CD4-positive, alpha-beta T cell (primary cell): ENCODE measurements at regions not wholly inside any gene's neighbourhood (a gene's known extent, or its start where the extent isn't known, plus 50 kb on each side); places are given as distances from the start of the nearest gene placed in this dataset.
"Not testable (repeated sequence)": the region's sequence is repeated elsewhere in the genome, so short reads cannot be mapped to it uniquely, and the experiment has no call there.

Experiments
- ATAC-seq: fragments of 200-7000 bp; cut with Tn5 transposase; one replicate; pipeline ENCODE4 v1.10.0; 2022; ENCODE audit warnings: mild to moderate bottlenecking; ENCODE audit not compliant: poor library complexity
- CTCF ChIA-PET: fragments of 350-600 bp; sonication (Branson Sonifier 250); formaldehyde crosslinking; loops from one replicate; lab custom pipeline; 2021; ENCODE audit warnings: antibody characterized with exemption, inconsistent platforms; lab: Charles Lee
- POLR2A ChIA-PET: fragments of 350-600 bp; sonication (Branson Sonifier 250); formaldehyde crosslinking; loops from one replicate; lab custom pipeline; 2021; ENCODE audit warnings: antibody characterized with exemption, inconsistent platforms; lab: Charles Lee
- DNase-seq, 14 experiments: peaks; one replicate each; pipeline ENCODE4 v3.0.0-alpha.2; 2013 to 2020; ENCODE audit warnings: mixed read lengths in 2 of 14
- H3K27ac ChIP-seq, 2 donors: one replicate each; pipeline versions ENCODE4 v1.5.1 to v1.7.0; 2013; ENCODE audit warnings: low read length in 2 of 2, low read depth in 1 of 2, mild to moderate bottlenecking in 1 of 2
- H3K27me3 ChIP-seq, 2 experiments: 1 replicate in 1 of 2; 2 replicates in 1 of 2; pipeline versions ENCODE4 v1.6.1 to v1.7.0; 2013; ENCODE audit warnings: low read length in 2 of 2, control low read depth in 1 of 2, mild to moderate bottlenecking in 1 of 2, moderate library complexity in 1 of 2; ENCODE audit not compliant: insufficient read depth in 2 of 2, control insufficient read depth in 1 of 2
- H3K36me3 ChIP-seq: one replicate; pipeline ENCODE4 v1.6.1; 2013; ENCODE audit warnings: low read length, control low read depth; ENCODE audit not compliant: insufficient read depth
- H3K4me1 ChIP-seq: one replicate; pipeline ENCODE4 v1.6.1; 2013; ENCODE audit warnings: low read length, control low read depth; ENCODE audit not compliant: insufficient read depth
- H3K4me3 ChIP-seq: one replicate; pipeline ENCODE4 v1.5.1; 2013; ENCODE audit warnings: mild to moderate bottlenecking, low read length, moderate library complexity
- H3K9me3 ChIP-seq, 2 experiments: 1 replicate in 1 of 2; 2 replicates in 1 of 2; pipeline versions ENCODE4 v1.6.1 to v1.7.0; 2013; ENCODE audit warnings: low read length in 2 of 2, mild to moderate bottlenecking in 2 of 2, control low read depth in 1 of 2, moderate library complexity in 1 of 2; ENCODE audit not compliant: control insufficient read depth in 1 of 2, insufficient read depth in 1 of 2
- H3K27ac Mint-ChIP-seq: one replicate; pipeline ENCODE4 v1.8.0; 2020; ENCODE audit warnings: mixed read lengths
- H3K27me3 Mint-ChIP-seq: one replicate; pipeline ENCODE4 v1.8.0; 2021; ENCODE audit warnings: mixed read lengths
- H3K36me3 Mint-ChIP-seq: one replicate; pipeline ENCODE4 v1.8.0; 2021; ENCODE audit warnings: low read depth, mixed read lengths
- H3K4me1 Mint-ChIP-seq: one replicate; pipeline ENCODE4 v1.8.0; 2021; ENCODE audit warnings: low read depth, mixed read lengths
- H3K4me3 Mint-ChIP-seq: one replicate; pipeline ENCODE4 v1.8.0; 2020; ENCODE audit warnings: mild to moderate bottlenecking, mixed read lengths
- H3K9me3 Mint-ChIP-seq: one replicate; pipeline ENCODE4 v1.8.0; 2020; ENCODE audit warnings: mixed read lengths
- CTCF ChIP-seq: fragments of 200-600 bp; IDR thresholded peaks from one replicate; pipeline ENCODE4 v1.8.0; 2022; ENCODE audit warnings: antibody characterized with exemption, mild to moderate bottlenecking
- intact Hi-C, 2 experiments: fragments of 100-400 bp; cut with DNase I in 1 of 2; cut with micrococcal nuclease in 1 of 2; formaldehyde crosslinking; loops; one replicate each; pipeline versions ENCODE4 v1.15.1 to v1.9.0; 2023 to 2025; cut with DNase I, micrococcal nuclease

DNA sequence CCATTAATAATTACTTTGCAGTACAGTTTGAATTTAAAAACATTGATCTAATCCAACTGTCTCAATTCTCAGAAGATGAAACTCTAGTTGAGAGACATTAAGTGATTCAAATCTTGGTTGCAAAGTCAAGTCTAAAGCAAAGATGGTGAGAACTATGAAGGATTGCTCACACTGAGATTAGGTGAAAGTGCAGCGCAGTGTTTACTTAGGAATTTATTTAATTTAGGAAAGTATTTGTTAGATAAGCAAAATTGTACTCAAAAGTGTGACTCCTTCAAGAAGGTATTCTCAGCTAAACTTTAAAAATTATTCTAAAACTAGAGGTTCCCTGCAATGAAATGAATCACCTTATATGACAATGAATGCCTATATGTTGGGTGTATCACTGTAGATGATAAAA lies 454.9 kb downstream of the PDGFC start:
- Histone ChIP-seq H3K36me3 (no peaks in the 10 kb centered on the region), H3K27me3 (no peaks in the 10 kb centered on the region), H3K27ac (no peak overlapping the region), H3K9me3 (no peaks in the 10 kb centered on the region), H3K4me1 (no peaks in the 10 kb centered on the region), H3K4me3 (no peak overlapping the region)
- peaks cover 2% of the 10 kb centered on the region for H3K9me3 Mint-ChIP-seq
- no peaks in the 10 kb centered on the region for H3K36me3 Mint-ChIP-seq
- DNase-seq (no peak), ATAC-seq (no peak)
- POLR2A ChIA-PET: interaction anchor here (0.6 kb wide), 1 partner anchor 106 kb away, joined by 3 read pairs; no protein-coding TSS in a partner anchor
- intact Hi-C loops: no loop called here
- no peak for TF ChIP-seq CTCF
- H3K4me3 Mint-ChIP-seq: no peak overlapping the region
- no peaks in the 10 kb centered on the region for H3K27me3 Mint-ChIP-seq
- H3K27ac Mint-ChIP-seq: no peak overlapping the region
- no peaks in the 10 kb centered on the region for H3K4me1 Mint-ChIP-seq
- CTCF ChIA-PET: no interaction called here

DNA sequence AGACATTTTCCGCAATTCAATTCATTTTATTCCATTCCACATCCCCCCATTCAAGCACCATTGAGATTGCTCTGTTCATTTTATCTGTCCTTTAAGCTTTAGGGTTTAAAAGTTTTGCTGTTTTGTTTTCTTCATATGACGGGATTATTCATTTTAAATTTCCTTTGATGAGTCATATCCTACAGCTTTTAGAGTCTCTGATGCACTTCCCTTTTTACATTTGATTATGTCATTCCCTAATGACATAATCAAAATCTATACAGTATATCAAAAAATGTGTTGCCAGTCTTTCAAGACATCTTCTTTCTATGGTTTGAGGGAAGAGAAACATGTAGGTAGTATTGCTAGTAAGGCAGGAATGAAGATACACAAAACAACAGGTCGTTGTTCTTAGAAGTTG lies 456.3 kb downstream of the PDGFC start:
- intact Hi-C loops: no loop called here
- H3K36me3 ChIP-seq: no peaks in the 10 kb centered on the region
- ChIA-PET POLR2A (no interaction called here), CTCF (no interaction called here)
- Mint-ChIP-seq H3K36me3 (no peaks in the 10 kb centered on the region), H3K27ac (no peak overlapping the region), H3K9me3 (peaks cover 5% of the 10 kb centered on the region), H3K4me1 (no peaks in the 10 kb centered on the region), H3K27me3 (no peaks in the 10 kb centered on the region), H3K4me3 (no peak overlapping the region)
- no peaks in the 10 kb centered on the region for H3K4me1 ChIP-seq
- H3K9me3 ChIP-seq: no peaks in the 10 kb centered on the region
- ATAC-seq: no peak
- peak in 1 of 14 experiments; percentile 1 for DNase-seq
- no peak overlapping the region for H3K27ac ChIP-seq
- H3K27me3 ChIP-seq: no peaks in the 10 kb centered on the region
- no peak for TF ChIP-seq CTCF
- no peak overlapping the region for H3K4me3 ChIP-seq

DNA sequence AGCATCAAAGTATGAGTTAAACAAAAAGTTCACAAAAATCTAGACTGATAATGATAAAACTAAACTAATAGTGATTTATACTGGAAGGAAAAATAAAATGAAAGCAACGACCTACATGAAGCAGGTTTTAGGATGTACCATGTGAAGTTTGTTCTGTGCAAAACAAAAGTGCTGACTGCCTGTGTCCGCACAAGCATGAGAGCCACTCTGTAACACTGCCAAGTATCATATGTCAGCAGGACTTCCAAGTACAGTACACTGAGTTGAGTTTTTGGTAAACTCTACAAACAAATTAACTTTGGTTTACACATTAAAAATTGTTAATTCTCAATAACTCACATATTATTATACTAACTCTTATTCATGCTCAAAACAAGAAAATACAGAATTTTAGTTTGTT lies 459.0 kb downstream of the PDGFC start:
- ChIA-PET POLR2A (no interaction called here), CTCF (no interaction called here)
- intact Hi-C loops: no loop called here

DNA sequence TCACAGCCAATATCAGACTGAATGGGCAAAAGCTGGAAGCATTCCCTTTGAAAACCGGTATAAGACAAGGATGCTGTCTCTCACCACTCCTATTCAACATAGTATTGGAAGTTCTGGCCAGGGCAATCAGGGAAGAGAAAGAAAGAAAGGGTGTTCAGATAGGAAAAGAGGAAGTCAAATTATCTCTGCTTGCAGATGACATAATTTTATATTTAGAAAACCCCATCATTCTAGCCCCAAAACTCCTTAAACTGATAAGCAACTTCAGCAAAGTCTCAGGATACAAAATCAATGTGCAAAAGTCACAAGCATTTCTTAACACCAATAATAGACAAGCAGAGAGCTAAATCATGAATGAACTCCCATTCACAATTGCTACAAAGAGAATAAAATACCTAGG lies 461.7 kb downstream of the PDGFC start:
- H3K27ac ChIP-seq, H3K4me1 ChIP-seq, H3K27me3 ChIP-seq, H3K36me3 Mint-ChIP-seq, H3K4me1 Mint-ChIP-seq, H3K4me3 Mint-ChIP-seq, POLR2A ChIA-PET, H3K9me3 ChIP-seq, H3K27me3 Mint-ChIP-seq, H3K4me3 ChIP-seq, H3K27ac Mint-ChIP-seq, intact Hi-C loops, ATAC-seq, DNase-seq, H3K36me3 ChIP-seq, CTCF ChIA-PET: not testable (repeated sequence)
- H3K9me3 Mint-ChIP-seq: peaks cover 17% of the 10 kb centered on the region

More for the DNA sequence above, 459.0 kb downstream of the PDGFC start:
- no peak overlapping the region for H3K27ac Mint-ChIP-seq
- Histone ChIP-seq H3K27me3 (no peaks in the 10 kb centered on the region), H3K4me3 (no peak overlapping the region), H3K4me1 (no peaks in the 10 kb centered on the region), H3K36me3 (no peaks in the 10 kb centered on the region), H3K9me3 (no peaks in the 10 kb centered on the region), H3K27ac (no peak overlapping the region)
- peaks cover 14% of the 10 kb centered on the region for H3K9me3 Mint-ChIP-seq
- H3K36me3 Mint-ChIP-seq: no peaks in the 10 kb centered on the region
- no peak for TF ChIP-seq CTCF
- DNase-seq: no peak
- H3K4me1 Mint-ChIP-seq: no peaks in the 10 kb centered on the region
- no peaks in the 10 kb centered on the region for H3K27me3 Mint-ChIP-seq
- H3K4me3 Mint-ChIP-seq: no peak overlapping the region
- no peak for ATAC-seq
